Panc1 (cell line): ENCODE measurements at regions not wholly inside any gene's neighbourhood (a gene's known extent, or its start where the extent isn't known, plus 50 kb on each side); places are given as distances from the start of the nearest gene placed in this dataset.

Source experiments
- ATAC-seq: fragments of 200-7000 bp; cut with Tn5 transposase; 2 replicates; pipeline ENCODE4 v1.9.1; 2020; ENCODE audit warnings: mild to moderate bottlenecking, moderate library complexity
- BruUV-seq: library from RNA; stranded (reverse); fragments of 400-500 nt; replicated peaks from 2 replicates; lab custom pipeline; 2021; lab: Mats Ljungman, UMichigan
- CTCF ChIA-PET: fragments of 300-600 bp; sonication (Branson Sonifier 250); formaldehyde crosslinking; loops from one replicate; lab custom pipeline; 2022; ENCODE audit warnings: antibody characterized with exemption; lab: Charles Lee
- POLR2A ChIA-PET: fragments of 300-600 bp; sonication (Branson Sonifier 250); formaldehyde crosslinking; loops from one replicate; lab custom pipeline; 2022; ENCODE audit warnings: antibody characterized with exemption; lab: Charles Lee
- DNase-seq: peaks from one replicate; pipeline ENCODE4 v3.0.0-alpha.2; 2010; ENCODE audit warnings: low read depth, low spot score
- H3K27ac ChIP-seq: 2 replicates; pipeline ENCODE4 v1.5.1; 2011; ENCODE audit warnings: mild to moderate bottlenecking, low read length, inconsistent platforms
- H3K27me3 ChIP-seq: fragments of 200-500 bp; sonication (Bioruptor generic); 2 replicates; pipeline ENCODE4 v1.6.0; 2014; ENCODE audit warnings: low read length, inconsistent platforms; ENCODE audit not compliant: control insufficient read depth, insufficient read depth
- H3K36me3 ChIP-seq: fragments of 200-500 bp; sonication (Bioruptor generic); 2 replicates; pipeline ENCODE4 v1.5.1; 2014; ENCODE audit warnings: inconsistent platforms, mild to moderate bottlenecking, low read length, moderate library complexity; ENCODE audit not compliant: control insufficient read depth, insufficient read depth
- H3K4me1 ChIP-seq: 2 replicates; pipeline ENCODE4 v1.5.1; 2011; ENCODE audit warnings: inconsistent platforms, mild to moderate bottlenecking, low read length, moderate library complexity; ENCODE audit not compliant: control insufficient read depth, insufficient read depth
- H3K4me3 ChIP-seq, 2 experiments: 2 replicates each; pipeline ENCODE4 v1.5.1; 2011 to 2012; ENCODE audit warnings: low read depth in 2 of 2, low read length in 2 of 2, mild to moderate bottlenecking in 2 of 2, inconsistent platforms in 1 of 2, moderate library complexity in 1 of 2
- H3K9me3 ChIP-seq: fragments of 200-500 bp; sonication (Bioruptor generic); 2 replicates; pipeline ENCODE4 v1.5.1; 2014; ENCODE audit warnings: low read depth, mild to moderate bottlenecking, inconsistent platforms, low read length, moderate library complexity; ENCODE audit not compliant: control insufficient read depth, insufficient read depth
- CTCF ChIP-seq: fragments of 450-650 bp; IDR thresholded peaks from 2 replicates; pipeline ENCODE4 v1.5.1; 2017; ENCODE audit warnings: mild to moderate bottlenecking
- POLR2AphosphoS5 ChIP-seq: IDR thresholded peaks from 2 replicates; pipeline ENCODE4 v1.6.1; 2012; ENCODE audit warnings: mild to moderate bottlenecking, low read depth, low read length, moderate library complexity
- REST ChIP-seq, 2 experiments: IDR thresholded peaks; 2 replicates each; pipeline ENCODE4 v1.6.1; 2011 to 2012; ENCODE audit warnings: low read depth in 2 of 2, control low read depth in 1 of 2, low read length in 1 of 2, mild to moderate bottlenecking in 1 of 2, moderate library complexity in 1 of 2; ENCODE audit not compliant: insufficient read depth in 1 of 2
- SIN3A ChIP-seq: IDR thresholded peaks from 2 replicates; pipeline ENCODE4 v1.6.1; 2012; ENCODE audit warnings: low read depth, mild to moderate bottlenecking, low read length, moderate library complexity, borderline replicate concordance; ENCODE audit not compliant: insufficient read depth
- TCF7L2 ChIP-seq: IDR thresholded peaks from 2 replicates; pipeline ENCODE4 v1.6.1; 2011; ENCODE audit warnings: mild to moderate bottlenecking, low read depth, low read length, inconsistent platforms
- in situ Hi-C: cut with HindIII; loops from 2 replicates; pipeline ENCODE4 v1.10.0; 2016; ENCODE audit warnings: low sequenced_read_pairs, low pct_unique_long_range_greater_than_20kb
- intact Hi-C: fragments of 100-400 bp; cut with micrococcal nuclease; formaldehyde crosslinking; loops from one replicate; pipeline ENCODE4 v1.10.0; 2022; ENCODE audit not compliant: unreplicated experiment

GRCh38 chr12:75710361-75711069 is 199.1 kb upstream of the KRR1 start:
- in situ Hi-C loops (no loop called here), intact Hi-C loops (no loop called here)
- CTCF ChIA-PET, result no interaction called here
- ATAC-seq, result no peak
- H3K4me1 ChIP-seq, result peaks cover 76% of the 10 kb centered on the region
- H3K4me3 ChIP-seq, result no peak overlapping the region
- POLR2A ChIA-PET, result interaction anchor here (0.7 kb wide), 1 partner anchor 56 kb away, joined by 3 read pairs; no protein-coding TSS in a partner anchor
- BruUV-seq, result no TSS peak
- DNase-seq, result no peak
- H3K27ac ChIP-seq, result peak overlapping the region; percentile 100
- TF ChIP-seq SIN3A, result no peak
- no peak for TF ChIP-seq CTCF
- TF ChIP-seq POLR2AphosphoS5, result no peak
- TF ChIP-seq TCF7L2, result no peak
- no peak for TF ChIP-seq REST (IDR thresholded peaks at IDR 0.05; ENCODE audit: insufficient read depth in 1 of 2, low read depth in 2 of 2, low read length in 1 of 2)
- H3K36me3 ChIP-seq, result no peaks in the 10 kb centered on the region
- no peaks in the 10 kb centered on the region for H3K27me3 ChIP-seq
- H3K9me3 ChIP-seq, result no peaks in the 10 kb centered on the region

- no TSS peak for BruUV-seq
- Histone ChIP-seq H3K27me3 (no peaks in the 10 kb centered on the region), H3K4me1 (peaks cover 80% of the 10 kb centered on the region), H3K9me3 (peaks cover 6% of the 10 kb centered on the region; the same call in 1 of the 2 replicates), H3K4me3 (no peak overlapping the region), H3K27ac (peak overlapping the region; percentile 100), H3K36me3 (no peaks in the 10 kb centered on the region)
- TF ChIP-seq POLR2AphosphoS5 (no peak), REST (IDR thresholded peaks at IDR 0.05; ENCODE audit: insufficient read depth in 1 of 2, low read depth in 2 of 2, low read length in 1 of 2) (no peak), TCF7L2 (no peak; the same call in 1 of the 2 replicates), CTCF (no peak), SIN3A (no peak)
- DNase-seq (no peak), ATAC-seq (no peak)
- intact Hi-C loops (loop anchor here (5.0 to 10.0 kb wide), 2 partner anchors 85 to 268 kb away; no protein-coding TSS in a partner anchor), in situ Hi-C loops (no loop called here)
- ChIA-PET CTCF (no interaction called here), POLR2A (no interaction called here)
Observed at GRCh38 chr12:75709503-75709902, 198.1 kb upstream of the KRR1 start.
